Stromal cell of bone marrow (primary cell): ENCODE measurements at regions not wholly inside any gene's neighbourhood (a gene's known extent, or its start where the extent isn't known, plus 50 kb on each side); places are given as distances from the start of the nearest gene placed in this dataset.
"Not testable (repeated sequence)": the region's sequence is repeated elsewhere in the genome, so short reads cannot be mapped to it uniquely, and the experiment has no call there.

Experiments
- DNase-seq: peaks from one replicate; pipeline ENCODE4 v3.0.0-alpha.2; 2012; ENCODE audit warnings: low read depth

DNA sequence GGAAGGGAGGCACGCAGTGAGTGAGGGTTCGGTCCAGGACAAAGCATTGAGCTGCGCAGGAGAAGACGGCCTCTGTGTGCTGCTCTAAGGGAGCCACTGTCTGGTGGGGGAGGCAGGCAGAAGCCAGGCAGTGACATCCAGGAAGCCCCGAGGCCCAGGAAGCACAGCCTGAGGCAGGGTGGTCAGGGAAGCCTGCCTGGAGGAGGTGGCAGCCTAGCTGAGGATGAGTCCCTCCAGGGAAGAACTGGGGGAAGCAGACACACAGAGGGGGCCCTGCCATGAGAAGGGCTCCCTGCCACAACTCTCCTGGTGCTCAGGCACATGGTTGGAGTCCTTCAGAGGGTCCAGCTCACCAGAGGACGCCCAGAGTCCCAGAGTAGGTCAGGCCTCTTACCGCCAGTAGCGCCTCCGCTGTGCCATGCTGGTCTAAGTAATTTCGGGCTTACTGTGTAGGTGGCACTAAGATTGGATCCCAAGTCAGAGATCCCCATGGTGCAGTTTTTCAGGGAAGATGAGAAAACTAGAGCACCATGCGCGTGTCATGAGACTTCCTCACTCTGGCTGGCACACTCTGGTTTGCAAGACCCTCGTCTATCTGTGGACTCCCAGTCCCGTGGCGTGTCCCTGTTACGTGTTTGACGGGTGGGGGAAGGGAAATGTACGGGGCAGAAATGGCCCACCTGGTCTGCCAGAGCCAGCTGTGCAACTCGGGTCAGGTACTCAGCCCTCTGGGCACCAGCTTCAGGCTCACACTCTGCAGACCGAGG, 887.2 kb downstream of the BRD1 start:
- no peak for DNase-seq

DNA sequence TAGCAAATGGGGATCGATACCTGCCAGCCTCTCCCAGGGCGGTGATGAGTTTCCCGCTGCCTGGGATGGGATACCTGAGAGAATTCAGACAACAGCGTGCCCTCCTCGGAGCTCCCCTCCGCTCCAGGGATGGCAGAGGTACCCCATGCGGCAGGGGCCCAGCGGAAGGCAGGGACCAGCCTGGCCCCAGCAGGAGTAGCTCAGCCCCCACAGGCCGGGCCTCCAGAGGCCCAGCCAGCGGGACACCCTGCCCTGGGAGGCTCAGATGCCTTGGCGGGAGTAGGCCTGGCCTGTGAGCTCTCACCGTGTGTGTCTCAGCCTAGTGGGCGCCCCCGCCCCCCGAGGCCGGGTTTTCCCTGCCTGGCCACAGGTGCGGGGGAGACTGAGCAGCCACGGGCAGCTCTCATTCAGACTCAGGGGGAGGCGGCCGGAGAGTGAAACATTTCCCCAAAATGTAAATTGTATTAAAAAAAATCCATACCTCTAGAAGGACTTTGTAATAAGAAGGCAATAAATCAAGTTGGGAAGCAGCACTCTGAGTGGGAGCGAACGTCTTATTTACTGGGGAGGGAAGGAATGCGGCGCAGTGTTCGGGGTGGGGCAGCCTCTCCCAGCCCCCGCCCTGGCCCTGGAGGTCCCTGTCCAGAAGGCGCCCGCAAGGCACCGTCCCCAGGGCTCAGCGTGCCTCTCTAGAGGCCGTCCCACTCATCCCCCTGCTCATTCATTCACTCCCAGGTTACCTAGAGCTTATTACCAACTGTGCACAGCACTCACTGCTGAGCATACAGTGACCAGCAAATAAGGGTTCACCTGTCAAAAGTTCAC, 888.0 kb downstream of the BRD1 start:
- DNase-seq = no peak

DNA sequence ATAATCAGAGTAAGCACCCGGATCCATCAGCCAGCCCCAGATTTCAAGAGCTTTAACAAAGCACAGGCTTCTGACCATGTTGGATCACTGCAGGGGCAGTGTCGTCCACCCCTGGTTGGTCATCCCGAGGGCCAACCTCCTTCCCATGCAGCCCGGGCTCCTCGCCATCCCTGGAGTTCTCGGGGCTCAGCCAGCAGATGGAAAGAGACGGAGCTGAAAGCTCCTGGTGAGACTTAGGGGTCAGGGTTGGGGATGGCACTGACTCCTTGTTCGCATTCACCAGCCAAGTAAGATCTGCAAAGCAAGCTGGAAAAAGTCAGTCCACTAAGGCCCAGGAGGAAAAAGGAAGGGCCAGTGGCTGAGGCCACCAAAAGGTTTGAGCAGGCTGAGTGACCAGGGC, 888.9 kb downstream of the BRD1 start:
- DNase-seq = no peak

DNA sequence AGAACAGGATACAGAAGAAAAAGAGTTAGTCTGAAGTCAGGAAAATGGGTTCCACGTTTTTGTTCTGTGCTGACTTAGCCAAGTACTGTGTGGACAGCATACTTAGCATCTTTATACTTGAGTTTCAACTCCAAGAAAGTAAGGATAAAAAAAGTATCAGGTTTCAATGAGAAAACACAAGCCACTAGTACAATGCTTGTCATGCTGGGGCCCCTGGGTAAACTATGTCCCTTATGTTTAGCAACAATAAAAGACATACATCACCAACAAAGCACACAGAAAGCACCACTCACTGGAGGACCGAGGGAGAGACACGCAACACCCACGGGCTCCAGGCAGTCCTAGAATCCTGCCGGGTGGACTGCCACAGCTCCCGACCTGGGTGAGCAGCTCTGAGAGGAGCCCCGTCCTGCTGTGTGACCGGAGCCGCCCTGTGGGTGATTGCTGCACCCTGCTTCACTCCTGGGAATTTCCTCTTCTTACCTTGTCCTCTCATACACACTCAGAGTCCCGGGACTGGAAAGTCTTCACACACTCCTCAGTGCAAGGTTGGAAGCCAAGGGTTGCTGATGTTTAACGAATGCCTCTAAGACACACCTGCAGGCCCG, 890.5 kb downstream of the BRD1 start:
- no peak for DNase-seq

DNA sequence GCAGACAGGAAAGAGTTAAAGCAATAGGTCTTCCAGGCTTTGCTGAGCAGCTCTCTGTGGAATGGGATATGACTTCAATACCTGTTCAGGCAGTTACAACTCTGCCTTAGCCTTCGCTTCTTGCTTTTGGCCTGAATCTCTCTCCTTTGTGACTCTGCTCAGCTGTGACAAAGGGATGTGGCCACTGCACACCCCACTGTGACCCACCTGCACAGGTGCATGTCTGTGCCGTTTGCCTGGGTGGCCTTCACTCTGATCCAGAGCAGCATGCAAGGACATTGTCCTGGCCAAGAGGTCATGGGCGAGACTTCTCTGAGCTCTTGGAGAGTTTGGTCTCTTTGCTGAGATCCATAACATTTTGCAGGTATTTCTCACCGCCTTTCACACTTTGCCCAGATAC, 891.3 kb downstream of the BRD1 start:
- DNase-seq = no peak

DNA sequence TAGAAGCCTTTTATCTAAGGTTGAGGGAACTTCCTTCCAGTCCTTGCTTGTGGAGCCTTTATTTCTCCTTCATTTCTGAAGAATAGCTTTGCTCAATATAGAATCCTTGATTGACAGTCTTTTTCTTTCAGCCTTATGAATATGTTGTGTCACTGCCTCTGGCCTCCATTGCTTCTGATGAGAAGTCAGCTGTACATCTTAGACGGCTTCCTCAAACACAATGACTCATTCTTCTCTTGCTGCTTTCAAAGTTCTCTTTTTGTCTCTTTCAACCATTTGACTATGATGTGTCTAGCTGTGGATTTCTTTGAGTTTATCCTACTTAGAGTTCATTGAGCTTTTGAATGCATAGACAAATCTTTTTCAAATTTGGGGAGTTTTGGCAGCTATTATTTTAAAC, 893.2 kb downstream of the BRD1 start:
- DNase-seq = no peak

DNA sequence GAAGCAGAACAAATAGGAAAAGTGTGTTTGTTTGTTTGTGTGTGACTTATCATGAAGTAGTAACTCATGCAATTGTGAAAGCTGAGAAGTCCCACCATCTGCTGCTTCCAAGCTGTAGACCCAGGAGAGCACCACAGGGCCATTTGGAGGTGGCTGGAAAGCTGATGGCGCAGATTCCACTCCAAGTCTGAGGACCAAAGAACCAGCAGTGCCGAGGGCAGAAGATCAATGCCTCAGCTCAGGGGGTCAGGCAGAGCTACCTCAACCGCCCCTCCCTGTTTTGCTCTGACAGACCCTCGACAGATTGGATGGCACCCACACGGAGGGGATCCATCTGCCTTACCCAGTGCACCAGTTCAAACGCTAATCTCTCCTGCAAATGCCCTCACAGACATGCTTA, 896.2 kb downstream of the BRD1 start:
- DNase-seq = no peak

DNA sequence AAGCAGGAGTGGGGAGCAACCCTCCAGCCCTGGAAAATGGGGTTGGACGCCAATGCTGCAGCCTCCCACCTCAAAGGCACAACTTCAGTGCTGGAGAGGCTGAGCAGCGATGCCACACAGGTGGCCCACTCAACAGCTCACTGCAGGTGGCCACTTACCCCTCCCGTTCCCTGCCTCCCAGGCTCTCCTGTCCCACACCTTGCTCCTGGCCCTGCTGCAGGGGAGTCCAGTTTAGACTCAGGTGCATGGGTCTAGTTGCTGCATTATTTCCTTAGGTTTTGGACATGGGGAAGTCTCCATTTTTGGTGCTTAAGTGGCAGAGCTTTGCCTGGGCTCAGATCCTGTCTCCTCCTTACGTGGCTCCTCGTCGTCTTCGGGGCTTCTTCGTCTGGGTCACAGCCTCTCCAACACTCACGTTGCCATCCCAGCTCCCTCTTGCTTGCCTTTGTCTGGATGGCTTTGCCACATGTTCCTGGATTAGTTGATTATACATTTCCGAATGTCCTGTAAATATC, 898.3 kb downstream of the BRD1 start:
- DNase-seq = no peak

DNA sequence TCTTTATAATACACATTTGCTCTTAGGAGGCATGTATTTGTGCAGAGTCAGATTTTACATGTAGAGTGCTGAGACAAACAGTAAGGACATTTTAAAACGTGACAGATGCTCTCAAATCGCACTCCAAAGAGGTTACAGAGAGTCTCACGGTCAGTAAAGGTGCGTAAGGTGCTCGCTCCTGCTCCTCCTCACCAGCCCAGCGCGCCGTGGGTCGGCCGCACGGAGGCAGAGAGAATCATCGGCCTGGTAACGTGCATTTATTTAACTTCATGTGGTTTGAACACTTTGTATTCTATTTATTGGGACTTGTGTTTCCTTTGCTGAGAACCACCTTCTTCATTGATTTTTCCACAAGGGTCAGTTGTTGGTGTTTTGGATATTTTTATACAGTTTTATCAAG, 900.1 kb downstream of the BRD1 start:
- no peak for DNase-seq

DNA sequence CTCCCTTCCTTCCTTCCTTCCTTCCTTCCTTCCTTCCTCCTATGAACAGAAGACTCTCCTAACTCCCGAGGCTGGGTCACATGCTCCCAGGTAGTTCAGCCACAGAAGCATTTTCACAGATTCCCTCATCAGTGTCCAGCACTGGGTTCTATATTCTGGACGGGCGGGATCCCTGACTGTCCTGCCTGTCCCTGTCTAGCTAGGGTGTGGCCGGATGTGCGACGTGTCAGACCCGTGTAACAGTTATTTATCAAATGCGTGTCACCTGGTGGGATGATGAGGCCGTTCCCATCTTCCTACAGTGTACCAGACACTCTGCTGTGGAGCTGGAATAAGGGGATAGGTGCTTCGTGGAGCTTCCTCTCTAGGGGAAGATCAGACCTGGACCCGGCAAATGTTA, 901.0 kb downstream of the BRD1 start:
- DNase-seq = no peak

DNA sequence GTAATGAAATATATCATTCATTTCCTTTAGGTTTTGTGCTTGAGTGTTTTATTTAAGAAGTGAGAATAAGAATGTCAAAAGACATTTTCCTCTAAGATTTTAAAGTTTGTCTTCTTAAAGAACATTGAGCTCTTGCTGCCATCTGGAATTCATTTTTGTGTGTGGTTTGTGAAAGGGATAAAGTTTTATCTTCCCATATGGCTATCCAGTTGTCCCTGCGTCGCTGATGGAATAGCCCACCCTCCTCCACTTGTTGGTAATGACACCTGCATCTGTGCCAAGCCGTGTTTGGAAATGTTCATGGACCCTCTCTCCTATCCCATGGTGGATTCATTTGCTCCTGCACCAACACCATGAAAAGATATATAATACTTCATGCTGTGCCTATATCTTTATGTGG, 901.5 kb downstream of the BRD1 start:
- no peak for DNase-seq

DNA sequence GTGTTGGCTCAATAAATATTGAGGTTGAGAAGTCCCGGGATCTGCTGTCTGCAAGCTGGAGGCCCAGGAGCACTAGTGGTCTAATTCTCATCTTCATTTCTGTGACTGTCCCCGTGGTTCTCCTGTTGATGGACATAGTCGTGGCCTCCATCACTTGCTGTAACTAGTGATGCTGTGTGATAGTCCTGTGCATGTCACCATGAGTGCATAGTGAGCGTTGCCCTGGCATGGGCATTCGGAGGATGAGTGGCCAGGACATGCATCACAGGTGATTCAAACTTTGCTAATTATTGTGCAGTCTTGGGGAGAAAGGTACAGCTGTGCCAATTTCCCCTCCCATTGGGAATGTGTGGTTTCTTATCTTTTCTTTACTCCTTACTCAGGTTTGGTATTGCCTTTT, 902.2 kb downstream of the BRD1 start:
- DNase-seq = no peak

DNA sequence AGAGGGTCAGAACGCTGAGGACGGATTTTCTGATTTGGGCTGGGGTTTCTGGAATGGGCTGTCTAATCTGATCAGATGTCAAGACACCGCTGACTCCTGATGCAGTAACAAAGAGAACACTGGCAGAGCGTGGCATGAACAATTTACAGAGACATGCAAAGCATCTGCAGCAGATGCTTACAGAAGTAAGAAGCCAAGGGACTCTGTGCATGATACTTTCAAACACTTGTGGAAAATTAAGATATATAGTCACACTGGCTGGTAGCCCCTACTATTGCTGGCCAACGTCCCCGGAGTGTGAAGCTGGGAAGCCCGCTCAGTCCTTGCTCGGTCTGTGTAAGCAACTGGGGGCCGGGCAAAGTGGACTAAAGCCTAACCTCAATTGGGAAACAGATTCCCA, 903.7 kb downstream of the BRD1 start:
- no peak for DNase-seq

DNA sequence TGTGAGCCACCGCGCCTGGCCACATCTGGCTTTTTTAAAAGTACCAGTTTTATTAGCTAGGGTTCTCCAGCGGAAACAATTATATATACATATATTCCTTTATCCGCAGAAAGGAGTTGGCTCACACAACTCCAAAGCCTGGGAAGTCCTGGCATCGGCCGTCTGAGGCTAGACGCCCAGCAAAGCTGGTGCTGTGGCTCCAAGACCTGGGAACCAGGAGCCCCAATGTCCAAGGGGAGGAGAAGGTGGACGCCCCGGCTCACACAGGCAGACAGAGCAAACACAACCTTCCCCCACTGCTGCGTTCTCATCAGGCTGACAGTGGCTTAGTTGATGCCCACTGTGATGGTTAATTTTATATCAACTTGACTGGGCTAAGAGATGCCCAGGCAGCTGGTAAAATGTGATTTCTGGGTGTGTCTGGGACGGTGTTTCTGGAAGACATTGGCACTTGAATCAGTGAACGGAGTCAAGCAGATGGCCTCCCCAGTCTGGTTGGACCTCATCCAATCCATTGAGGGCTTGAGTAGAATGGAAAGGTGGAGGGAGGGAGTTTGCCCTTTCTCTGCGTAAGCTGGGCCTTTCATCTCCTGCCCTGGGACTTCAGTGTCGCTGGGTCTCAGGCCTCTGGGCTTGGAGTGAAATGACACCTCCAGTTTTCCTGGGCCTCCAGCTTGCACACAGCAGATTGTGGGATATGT, 904.4 kb downstream of the BRD1 start:
- no peak for DNase-seq

DNA sequence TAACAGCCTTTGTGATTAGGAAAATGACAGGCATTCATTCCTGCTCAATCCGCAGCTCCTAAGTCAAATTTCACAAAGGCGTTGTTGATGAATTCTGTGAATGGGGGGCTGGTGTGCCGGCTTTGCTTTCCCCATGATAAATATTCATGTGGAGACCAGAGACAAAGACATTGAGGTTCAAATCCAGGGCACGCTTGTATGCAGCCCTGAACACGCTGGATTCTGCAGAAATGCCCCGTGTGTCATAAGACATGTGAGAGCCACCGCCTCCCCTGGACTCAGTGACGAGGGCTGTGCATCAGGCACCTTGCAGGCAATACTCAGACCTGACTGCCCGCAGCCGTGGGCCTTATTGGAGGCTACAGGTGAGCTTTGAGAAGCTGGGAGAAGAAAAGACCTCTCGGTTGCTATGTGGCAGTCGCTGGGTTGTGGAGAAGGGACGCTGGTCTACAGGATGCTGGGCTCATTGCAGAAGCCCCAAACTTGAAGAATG, 906.2 kb downstream of the BRD1 start:
- DNase-seq = no peak

DNA sequence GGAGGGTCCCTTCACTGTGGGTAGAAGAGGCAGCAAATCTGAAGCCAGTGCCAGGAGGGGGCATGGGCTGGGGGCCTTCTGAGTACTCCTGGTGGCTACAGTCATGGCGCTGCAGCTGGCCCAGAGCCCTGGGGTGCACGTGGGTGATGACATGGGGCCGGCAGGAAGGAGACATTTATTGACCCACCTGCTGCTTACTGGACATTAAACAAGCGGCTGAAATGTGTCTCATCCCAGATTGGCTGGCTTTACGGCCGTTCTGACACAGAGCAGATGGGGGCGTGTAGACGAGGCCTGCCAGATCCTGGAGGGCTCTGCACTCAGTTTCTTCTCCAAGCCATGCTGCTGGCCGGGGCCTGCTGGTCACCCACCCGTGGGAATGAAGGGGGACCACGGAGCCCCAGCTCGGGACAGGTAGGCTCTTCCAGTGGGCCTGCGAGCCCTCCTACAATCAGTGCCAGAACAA, 906.9 kb downstream of the BRD1 start:
- DNase-seq = no peak

DNA sequence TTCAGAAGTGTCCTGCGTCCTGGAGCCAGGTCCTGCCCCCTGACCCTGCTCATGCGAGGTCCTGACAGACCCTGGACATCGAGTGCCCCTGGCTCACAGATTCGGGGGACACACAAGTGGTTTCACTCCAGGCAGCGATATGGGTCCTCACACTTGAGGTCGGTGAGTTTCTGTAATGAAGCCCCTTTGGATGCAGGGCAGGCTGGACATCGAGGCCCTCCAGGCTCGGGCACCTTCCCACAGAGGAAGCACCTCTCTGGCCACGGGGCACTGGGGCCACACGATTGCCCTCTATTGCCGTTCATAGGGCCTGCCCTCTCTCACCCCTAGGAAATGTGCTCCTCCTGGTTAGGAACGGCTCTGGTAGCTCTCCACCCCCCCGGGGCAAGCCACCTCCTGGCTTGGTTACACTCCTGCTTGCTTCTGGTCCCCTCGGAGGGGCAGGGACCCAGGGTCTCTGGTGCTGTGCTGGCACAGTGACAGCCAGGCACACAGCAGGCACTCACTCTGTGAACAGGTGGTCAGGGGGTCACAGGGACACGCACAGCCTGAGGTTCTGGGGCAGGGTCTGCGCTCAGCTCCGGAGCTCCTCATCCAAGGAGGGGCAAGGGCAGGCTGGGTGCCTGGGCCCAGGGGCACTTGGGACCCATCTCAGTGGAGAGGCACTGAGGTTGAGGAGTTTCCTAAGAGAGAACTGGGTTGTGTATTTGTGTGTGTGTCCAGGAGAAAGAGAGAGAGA, 907.7 kb downstream of the BRD1 start:
- DNase-seq = no peak

DNA sequence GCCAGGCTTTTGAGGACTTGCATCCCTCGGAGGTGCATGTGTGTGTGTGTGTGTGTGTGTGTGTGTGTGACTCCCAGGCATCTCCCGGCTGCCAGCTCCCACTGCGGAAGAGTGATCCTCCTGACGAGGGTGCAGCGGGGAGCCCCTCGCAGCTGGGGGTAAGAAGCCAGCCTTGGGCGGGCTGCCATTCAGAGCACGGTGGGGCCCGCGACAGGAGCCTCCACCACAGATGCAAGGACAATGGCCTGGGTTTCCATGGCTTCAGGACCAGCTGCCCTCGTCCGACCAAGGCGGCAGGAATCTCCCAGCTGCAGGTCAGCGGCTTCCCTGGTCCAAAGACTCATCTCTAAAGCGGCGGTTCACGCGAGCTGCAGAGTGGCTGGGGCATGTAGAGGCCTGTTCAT, 908.5 kb downstream of the BRD1 start:
- DNase-seq = no peak

DNA sequence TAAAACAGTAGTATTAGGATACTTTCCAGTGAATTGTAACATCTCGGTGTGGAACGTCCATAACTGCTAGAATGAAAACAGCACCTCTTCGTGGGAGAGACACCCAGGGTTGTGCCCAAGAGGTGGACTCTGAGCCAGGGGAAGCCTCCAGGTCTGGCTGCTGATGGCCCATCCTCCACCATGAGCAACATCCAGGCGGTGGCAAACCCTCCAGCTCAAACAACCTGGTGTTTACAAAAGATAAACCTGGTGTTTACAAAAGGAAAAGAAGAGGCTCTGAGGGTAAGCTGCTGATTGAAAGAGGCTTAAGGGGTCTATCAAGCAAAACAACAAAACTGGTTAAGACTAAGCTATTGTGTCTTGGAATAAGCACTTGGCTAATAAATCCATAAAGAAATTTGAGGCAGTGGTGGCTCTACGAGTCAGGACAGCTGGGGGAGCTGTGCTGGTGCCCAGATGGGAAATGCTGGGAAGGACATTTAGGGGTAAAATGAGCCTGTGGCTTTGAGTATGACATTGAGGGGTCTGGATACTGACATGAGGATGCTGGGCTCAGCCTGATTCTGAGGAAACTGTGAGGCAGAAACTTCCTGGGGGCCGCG, 909.0 kb downstream of the BRD1 start:
- DNase-seq = no peak

DNA sequence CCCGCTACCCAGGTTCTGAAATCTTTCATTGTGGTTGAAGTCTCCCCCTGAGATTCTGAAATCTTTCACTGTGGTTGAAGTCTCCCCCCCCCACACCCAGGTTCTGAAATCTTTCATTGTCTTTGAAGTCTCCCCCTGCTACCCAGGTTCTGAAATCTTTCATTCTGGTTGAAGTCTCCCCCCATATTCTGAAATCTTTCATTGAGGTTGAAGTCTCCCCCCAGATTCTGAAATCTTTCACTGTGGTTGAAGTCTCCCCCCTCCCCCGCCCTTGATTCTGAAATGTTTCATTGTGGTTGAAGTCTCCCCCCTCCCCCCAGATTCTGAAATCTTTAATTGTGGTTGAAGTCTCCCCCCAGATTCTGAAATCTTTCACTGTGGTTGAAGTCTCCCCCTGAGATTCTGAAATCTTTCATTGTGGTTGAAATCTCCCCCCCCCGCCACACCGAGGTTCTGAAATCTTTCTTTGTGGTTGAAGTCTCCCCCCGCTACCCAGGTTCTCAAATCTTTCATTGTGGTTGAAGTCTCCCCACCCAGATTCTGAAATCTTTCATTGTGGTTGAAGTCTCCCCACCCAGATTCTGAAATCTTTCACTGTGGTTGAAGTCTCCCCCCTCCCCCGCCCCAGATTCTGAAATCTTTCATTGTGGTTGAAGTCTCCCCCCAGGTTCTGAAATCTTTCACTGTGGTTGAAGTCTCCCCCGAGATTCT, 915.2 kb downstream of the BRD1 start:
- DNase-seq = not testable (repeated sequence)
